Heart right ventricle (tissue), 16 donors: ENCODE measurements at regions not wholly inside any gene's neighbourhood (a gene's known extent, or its start where the extent isn't known, plus 50 kb on each side); places are given as distances from the start of the nearest gene placed in this dataset.
"Not testable (repeated sequence)": the region's sequence is repeated elsewhere in the genome, so short reads cannot be mapped to it uniquely, and the experiment has no call there.

ENCODE experiments used
- ATAC-seq, 8 donors: fragments of 200-7000 bp; cut with Tn5 transposase; one replicate each; pipeline ENCODE4 v1.9.1; 2020; ENCODE audit warnings: mild to moderate bottlenecking in 8 of 8, moderate library complexity in 8 of 8, moderate number of reproducible peaks in 1 of 8
- DNase-seq, 2 donors: peaks; one replicate each; pipeline ENCODE4 v3.0.0-alpha.2; 2020
- H3K27ac ChIP-seq, 10 donors: fragments of 200-600 bp; sonication (generic) in 2 of 10; one replicate each; pipeline versions ENCODE4 v1.5.0 to v1.8.0; 2020 to 2022; ENCODE audit warnings: mild to moderate bottlenecking in 3 of 10
- H3K27me3 ChIP-seq, 7 donors: fragments of 200-600 bp; one replicate each; pipeline ENCODE4 v1.8.0; 2021 to 2022; ENCODE audit warnings: mild to moderate bottlenecking in 2 of 7
- H3K36me3 ChIP-seq, 9 donors: fragments of 200-600 bp; sonication (generic) in 1 of 9; one replicate each; pipeline versions ENCODE4 v1.5.0 to v1.8.0; 2020 to 2022; ENCODE audit warnings: mild to moderate bottlenecking in 2 of 9
- H3K4me1 ChIP-seq, 9 donors: fragments of 200-600 bp; sonication (generic) in 1 of 9; one replicate each; pipeline versions ENCODE4 v1.5.0 to v1.8.0; 2020 to 2022; ENCODE audit warnings: mild to moderate bottlenecking in 4 of 9
- H3K4me3 ChIP-seq, 10 donors: fragments of 200-600 bp; sonication (generic) in 2 of 10; one replicate each; pipeline versions ENCODE4 v1.5.0 to v1.8.0; 2020 to 2022; ENCODE audit warnings: mild to moderate bottlenecking in 7 of 10, moderate library complexity in 2 of 10
- H3K9me3 ChIP-seq, 11 donors: fragments of 200-600 bp in 10 of 11; sonication (generic) in 2 of 11; one replicate each; pipeline versions ENCODE4 v1.5.0 to v1.8.0; 2013 to 2022; ENCODE audit warnings: mild to moderate bottlenecking in 2 of 11, control low read depth in 1 of 11, moderate library complexity in 1 of 11
- WGBS, 2 donors: extraction: QIAGEN DNeasy Blood & Tissue Kit; methylation state at CpG; one replicate each; pipeline ENCODE4 v1.1.7; 2013; ENCODE audit warnings: inconsistent platforms in 1 of 2; 5-methylcytosine and 5-hydroxymethylcytosine counted together
- intact Hi-C, 10 donors: fragments of 100-400 bp; cut with DNase I; formaldehyde crosslinking; loops; one replicate each; pipeline versions ENCODE4 v1.11.1 to v1.14.2; 2022
- TF ChIP-seq, protein P1 (sequence below), 9 donors: fragments of 200-600 bp; sonication (generic) in 2 of 9; IDR thresholded peaks; one replicate each; pipeline versions ENCODE4 v1.5.0 to v1.8.0; 2021 to 2022; ENCODE audit warnings: antibody characterized with exemption in 9 of 9, mild to moderate bottlenecking in 5 of 9, moderate library complexity in 1 of 9
- donor health status: Arrhythmogenic right ventricular cardiomyopathy.
- donor health status: ischemic (EF 13 %, LVEDD 7.1; RV severe dilation, severe dysfunction).
- donor health status: healthy with polysubstance abuse.
- donor health status: DM: no; HTN: yes; CAD: no.
- donor health status: DM: no; HTN: no; CAD: no.
- donor health status: ischemic (EF 25% LVEDD 6.9; RV normal size, moderate dysfunction).
- donor health status: ischemic (EF 25% LVEDD 5.7; RV mildly dilated, moderate dysfunction).
- donor health status: healthy.
- donor health status: DM: yes; HTN: yes; CAD: no.
- donor health status: Ischemic cardiomyopathy.
- donor health status: ischemic (EF 35%, LVEDD 5.7; RV mildly dilated, moderate dysfunction).
- donor health status: nonischemic (EF 11% LVEDD 7.7; RV severe dilation, severe dysfunction).
- donor health status: DM: yes; HTN: yes; CAD: no.
- donor health status: PGD.
- donor health status: ischemic (EF 29% LVEDD 5.4; RV normal size, mild dysfunction).
- donor health status: nonischemic (EF 23%, LVEDD 6.1; RV moderate dilation, normal function).

DNA sequence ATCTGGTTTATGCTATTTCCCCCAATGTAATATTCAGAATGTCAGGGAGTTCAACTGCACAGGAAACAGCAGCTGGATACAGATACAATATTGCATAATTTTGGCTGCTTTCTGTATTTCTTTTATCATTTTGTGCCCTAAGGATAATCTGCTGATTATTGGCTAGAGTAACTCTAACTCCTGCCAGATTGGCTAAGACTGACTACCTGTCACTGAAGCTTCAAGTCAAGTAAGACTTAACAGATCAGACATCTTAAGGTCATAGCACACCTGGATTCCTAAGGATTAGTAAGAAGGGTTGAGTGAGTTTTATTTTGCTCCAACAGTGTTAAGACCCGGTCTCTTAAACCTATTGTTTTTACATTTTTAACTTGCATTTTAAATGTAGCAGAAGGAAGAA is 136.8 kb downstream of the KLF8 start:
- ATAC-seq = no peak
- TF ChIP-seq, protein P1, sequence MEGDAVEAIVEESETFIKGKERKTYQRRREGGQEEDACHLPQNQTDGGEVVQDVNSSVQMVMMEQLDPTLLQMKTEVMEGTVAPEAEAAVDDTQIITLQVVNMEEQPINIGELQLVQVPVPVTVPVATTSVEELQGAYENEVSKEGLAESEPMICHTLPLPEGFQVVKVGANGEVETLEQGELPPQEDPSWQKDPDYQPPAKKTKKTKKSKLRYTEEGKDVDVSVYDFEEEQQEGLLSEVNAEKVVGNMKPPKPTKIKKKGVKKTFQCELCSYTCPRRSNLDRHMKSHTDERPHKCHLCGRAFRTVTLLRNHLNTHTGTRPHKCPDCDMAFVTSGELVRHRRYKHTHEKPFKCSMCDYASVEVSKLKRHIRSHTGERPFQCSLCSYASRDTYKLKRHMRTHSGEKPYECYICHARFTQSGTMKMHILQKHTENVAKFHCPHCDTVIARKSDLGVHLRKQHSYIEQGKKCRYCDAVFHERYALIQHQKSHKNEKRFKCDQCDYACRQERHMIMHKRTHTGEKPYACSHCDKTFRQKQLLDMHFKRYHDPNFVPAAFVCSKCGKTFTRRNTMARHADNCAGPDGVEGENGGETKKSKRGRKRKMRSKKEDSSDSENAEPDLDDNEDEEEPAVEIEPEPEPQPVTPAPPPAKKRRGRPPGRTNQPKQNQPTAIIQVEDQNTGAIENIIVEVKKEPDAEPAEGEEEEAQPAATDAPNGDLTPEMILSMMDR (IDR thresholded peaks at IDR 0.05) = no peak
- intact Hi-C loops = loop anchor here in 1 of 10 donors (10.0 kb wide), 1 partner anchor 256 kb away; no protein-coding TSS in a partner anchor

DNA sequence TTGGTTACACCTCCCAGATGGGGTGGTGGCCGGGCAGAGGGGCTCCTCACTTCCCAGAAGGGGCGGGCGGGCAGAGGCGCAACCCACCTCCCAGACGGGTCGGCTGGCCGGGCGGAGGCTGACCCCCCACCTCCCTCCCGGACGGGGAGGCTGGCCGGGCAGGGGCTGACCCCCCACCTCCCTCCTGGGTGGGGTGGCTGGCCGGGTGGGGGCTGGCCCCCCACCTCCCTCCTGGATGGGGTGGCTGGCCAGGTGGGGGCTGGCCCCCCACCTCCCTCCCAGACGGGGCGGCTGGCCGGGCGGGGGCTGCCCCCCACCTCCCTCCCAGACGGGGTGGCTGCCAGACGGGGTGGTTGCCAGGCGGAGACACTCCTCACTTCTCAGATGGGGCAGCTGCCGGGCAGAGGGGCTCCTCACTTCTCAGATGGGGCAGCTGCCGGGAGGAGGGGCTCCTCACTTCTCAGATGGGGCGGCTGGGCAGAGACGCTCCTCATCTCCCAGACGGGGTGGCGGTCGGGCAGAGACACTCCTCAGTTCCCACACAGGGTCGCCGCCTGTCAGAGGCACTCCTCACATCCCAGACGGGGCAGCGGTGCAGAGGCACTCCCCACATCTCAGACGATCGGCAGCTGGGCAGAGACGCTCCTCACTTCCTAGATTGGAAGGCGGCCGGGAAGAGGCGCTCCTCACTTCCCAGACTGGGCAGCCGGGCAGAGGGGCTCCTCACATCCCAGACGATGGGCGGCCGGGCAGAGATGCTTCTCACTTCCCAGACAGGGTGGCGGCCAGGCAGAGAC is 148.0 kb downstream of the KLF8 start:
- DNase-seq, intact Hi-C loops, H3K36me3 ChIP-seq, H3K4me1 ChIP-seq, H3K27me3 ChIP-seq, H3K4me3 ChIP-seq, ATAC-seq, H3K9me3 ChIP-seq, H3K27ac ChIP-seq: not testable (repeated sequence)
- 92 to 94% methylated on average over 29 to 37 of the region's 41 CpGs for WGBS, 2 donors

More for the DNA sequence above, 136.8 kb downstream of the KLF8 start:
- 61 to 65% methylated on average over 1 of the region's 1 CpG for WGBS, 2 donors
- peaks cover 0 to 5% (median 0%) of the 10 kb centered on the region in 11 donors for H3K9me3 ChIP-seq
- H3K4me1 ChIP-seq = no peaks in the 10 kb centered on the region
- H3K27ac ChIP-seq = no peak overlapping the region
- no peak overlapping the region for H3K4me3 ChIP-seq
- no peaks in the 10 kb centered on the region for H3K27me3 ChIP-seq
- no peak for DNase-seq
- H3K36me3 ChIP-seq = no peaks in the 10 kb centered on the region

DNA sequence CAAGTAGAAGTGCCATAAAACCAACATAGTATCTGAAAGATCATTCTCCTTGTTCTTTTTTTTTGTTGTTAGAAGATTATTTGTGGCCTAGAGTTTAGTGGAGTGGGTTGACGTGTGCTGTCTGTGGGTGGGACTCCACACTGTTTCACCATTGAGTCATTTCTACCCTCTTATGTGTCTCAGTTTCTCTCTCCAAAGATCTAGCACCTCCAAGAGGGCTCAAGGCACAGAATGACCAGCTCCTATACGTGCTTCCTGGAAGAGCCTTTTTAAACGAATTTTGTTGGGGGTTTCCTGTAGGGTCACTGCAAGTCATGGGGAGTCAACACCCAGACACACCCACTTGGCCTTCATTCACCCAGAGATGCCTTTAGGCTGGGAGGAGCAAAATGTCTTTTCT is 150.1 kb downstream of the KLF8 start:
- TF ChIP-seq, protein P1 (IDR thresholded peaks at IDR 0.05) = no peak
- H3K4me1 ChIP-seq = no peaks in the 10 kb centered on the region
- no peaks in the 10 kb centered on the region for H3K9me3 ChIP-seq
- ATAC-seq (no peak), DNase-seq (no peak)
- H3K4me3 ChIP-seq = no peak overlapping the region
- H3K27me3 ChIP-seq = peaks cover 0 to 3% (median 0%) of the 10 kb centered on the region in 7 donors
- WGBS, 2 donors = 47 to 49% methylated on average over 3 of the region's 3 CpGs
- no peak overlapping the region for H3K27ac ChIP-seq
- no peaks in the 10 kb centered on the region for H3K36me3 ChIP-seq
- intact Hi-C loops = no loop called here

DNA sequence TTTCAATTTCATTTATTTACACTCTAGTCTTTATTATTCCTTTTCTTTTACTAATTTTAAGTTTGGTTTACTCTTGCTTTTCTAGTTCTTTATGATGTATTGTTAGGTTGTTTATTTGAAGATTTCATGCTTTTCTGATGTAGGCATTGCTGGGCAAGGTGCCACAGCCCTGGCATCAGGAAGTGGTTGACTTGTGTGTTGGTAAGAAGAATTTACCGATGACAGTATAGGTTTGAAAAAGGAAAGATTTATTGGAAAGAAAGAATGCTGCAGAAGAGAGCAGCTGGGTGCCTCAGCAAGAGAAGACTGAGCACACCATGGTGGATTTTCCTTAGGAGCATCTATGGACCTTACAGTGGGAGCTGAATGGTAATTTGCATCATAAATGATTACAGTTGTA is 153.2 kb downstream of the KLF8 start:
- TF ChIP-seq, protein P1 (IDR thresholded peaks at IDR 0.05) = no peak

DNA sequence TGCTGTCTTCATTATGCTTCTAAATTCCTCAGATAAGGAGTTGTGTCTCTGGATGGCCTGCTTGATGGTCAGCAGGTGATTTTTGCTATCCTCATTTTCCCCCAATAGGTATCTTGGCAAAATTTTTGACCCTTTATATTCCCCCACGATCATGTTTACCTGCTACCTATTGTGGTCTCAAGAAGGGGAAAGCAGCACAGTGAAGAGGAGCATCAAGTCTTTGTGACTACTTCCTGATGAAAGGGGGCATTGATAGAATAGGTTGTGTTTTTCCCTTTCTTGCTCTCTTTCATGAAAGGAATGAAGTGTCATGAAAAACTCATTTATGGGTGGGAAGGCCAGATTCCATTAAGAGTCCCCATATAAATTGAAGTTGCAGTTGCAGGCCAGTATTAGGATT is 153.8 kb downstream of the KLF8 start:
- Histone ChIP-seq H3K27me3 (peaks cover 0 to 3% (median 0%) of the 10 kb centered on the region in 7 donors), H3K27ac (no peak overlapping the region), H3K9me3 (peaks cover 0 to 10% (median 0%) of the 10 kb centered on the region in 11 donors), H3K36me3 (no peaks in the 10 kb centered on the region), H3K4me3 (no peak overlapping the region), H3K4me1 (no peaks in the 10 kb centered on the region)
- WGBS, 2 donors = 38 to 53% methylated on average over 1 of the region's 1 CpG
- no peak for ATAC-seq
- DNase-seq = no peak
- TF ChIP-seq, protein P1 (IDR thresholded peaks at IDR 0.05) = no peak
- intact Hi-C loops = no loop called here

More for the DNA sequence above, 153.2 kb downstream of the KLF8 start:
- ATAC-seq (no peak), DNase-seq (no peak)
- peaks cover 0 to 3% (median 0%) of the 10 kb centered on the region in 7 donors for H3K27me3 ChIP-seq
- intact Hi-C loops = no loop called here
- no peaks in the 10 kb centered on the region for H3K4me1 ChIP-seq
- no peaks in the 10 kb centered on the region for H3K36me3 ChIP-seq
- H3K4me3 ChIP-seq = no peak overlapping the region
- peaks cover 0 to 10% (median 0%) of the 10 kb centered on the region in 11 donors for H3K9me3 ChIP-seq
- WGBS, 2 donors = 73 to 82% methylated on average over 1 of the region's 1 CpG
- no peak overlapping the region for H3K27ac ChIP-seq
